ENCODE measurements at regions not wholly inside any gene's neighbourhood (a gene's known extent, or its start where the extent isn't known, plus 50 kb on each side); places are given as distances from the start of the nearest gene placed in this dataset.
"Not testable (repeated sequence)": the region's sequence is repeated elsewhere in the genome, so short reads cannot be mapped to it uniquely, and the experiment has no call there.

GRCh38 chr7:7018290-7018689 lies 164.1 kb upstream of the C1GALT1 start:
- no peak for DNase-seq
- Histone ChIP-seq H3K9ac (ENCODE audit: low read length) (no peak overlapping the region), H3K4me2 (ENCODE audit: low read depth, low read length, poor library complexity, severe bottlenecking) (no peak overlapping the region), H3K9me3 (ENCODE audit: low read length) (no peaks in the 10 kb centered on the region), H3K79me2 (ENCODE audit: low read length) (no peaks in the 10 kb centered on the region), H2AFZ (ENCODE audit: low read length) (no peak overlapping the region), H3K27me3 (ENCODE audit: low read length) (no peaks in the 10 kb centered on the region), H3K4me1 (ENCODE audit: low read length) (peaks cover 7% of the 10 kb centered on the region), H3K27ac (ENCODE audit: low read length) (no peak overlapping the region), H4K20me1 (ENCODE audit: insufficient read depth, low read depth, low read length) (no peaks in the 10 kb centered on the region), H3K36me3 (ENCODE audit: insufficient read depth, low read length) (no peaks in the 10 kb centered on the region), H3K4me3 (ENCODE audit: low read length) (no peak overlapping the region), H3K9me2 (replicated peaks; ENCODE audit: insufficient read depth, low read length) (no peaks in the 10 kb centered on the region)

- Histone ChIP-seq H3K27ac (ENCODE audit: low read length) (no peak overlapping the region), H3K9ac (ENCODE audit: low read length) (no peak overlapping the region), H3K27me3 (ENCODE audit: low read length) (no peaks in the 10 kb centered on the region), H2AFZ (ENCODE audit: low read length) (no peak overlapping the region), H3K4me1 (ENCODE audit: low read length) (no peaks in the 10 kb centered on the region), H3K36me3 (ENCODE audit: insufficient read depth, low read length) (no peaks in the 10 kb centered on the region), H3K9me2 (replicated peaks; ENCODE audit: insufficient read depth, low read length) (no peaks in the 10 kb centered on the region), H3K4me2 (ENCODE audit: low read depth, low read length, poor library complexity, severe bottlenecking) (no peak overlapping the region), H3K4me3 (ENCODE audit: low read length) (no peak overlapping the region), H3K9me3 (ENCODE audit: low read length) (no peaks in the 10 kb centered on the region), H3K79me2 (ENCODE audit: low read length) (no peaks in the 10 kb centered on the region), H4K20me1 (ENCODE audit: insufficient read depth, low read depth, low read length) (no peaks in the 10 kb centered on the region)
- no peak for DNase-seq
Observed at GRCh38 chr7:7032221-7032620, 150.1 kb upstream of the C1GALT1 start.

- Histone ChIP-seq H3K9ac (ENCODE audit: low read length) (no peak overlapping the region), H4K20me1 (ENCODE audit: insufficient read depth, low read depth, low read length) (no peaks in the 10 kb centered on the region), H3K4me1 (ENCODE audit: low read length) (no peaks in the 10 kb centered on the region), H3K4me2 (ENCODE audit: low read depth, low read length, poor library complexity, severe bottlenecking) (no peak overlapping the region), H2AFZ (ENCODE audit: low read length) (no peak overlapping the region), H3K27me3 (ENCODE audit: low read length) (no peaks in the 10 kb centered on the region), H3K9me3 (ENCODE audit: low read length) (no peaks in the 10 kb centered on the region), H3K9me2 (replicated peaks; ENCODE audit: insufficient read depth, low read length) (0 out of 2 replicates have a peak, but pooled peaks cover 3% of the 10 kb centered on the region), H3K36me3 (ENCODE audit: insufficient read depth, low read length) (no peaks in the 10 kb centered on the region), H3K79me2 (ENCODE audit: low read length) (no peaks in the 10 kb centered on the region), H3K27ac (ENCODE audit: low read length) (no peak overlapping the region), H3K4me3 (ENCODE audit: low read length) (no peak overlapping the region)
- no peak for DNase-seq
Observed at GRCh38 chr7:7035851-7036250, 146.5 kb upstream of the C1GALT1 start.

GRCh38 chr7:7042286-7042893 lies 140.0 kb upstream of the C1GALT1 start:
- H4K20me1 ChIP-seq (ENCODE audit: insufficient read depth, low read depth, low read length); H3K4me1 ChIP-seq (ENCODE audit: low read length); H3K27ac ChIP-seq (ENCODE audit: low read length); H3K27me3 ChIP-seq (ENCODE audit: low read length); H3K79me2 ChIP-seq (ENCODE audit: low read length); H3K9ac ChIP-seq (ENCODE audit: low read length); H3K36me3 ChIP-seq (ENCODE audit: insufficient read depth, low read length); H3K9me3 ChIP-seq (ENCODE audit: low read length); H3K4me3 ChIP-seq (ENCODE audit: low read length); H3K4me2 ChIP-seq (ENCODE audit: low read depth, low read length, poor library complexity, severe bottlenecking); H3K9me2 ChIP-seq (replicated peaks; ENCODE audit: insufficient read depth, low read length); DNase-seq; H2AFZ ChIP-seq (ENCODE audit: low read length): not testable (repeated sequence)

GRCh38 chr7:7044806-7045205 lies 137.5 kb upstream of the C1GALT1 start:
- H3K27me3 ChIP-seq (ENCODE audit: low read length): no peaks in the 10 kb centered on the region

GRCh38 chr7:7048213-7048612 lies 134.1 kb upstream of the C1GALT1 start:
- H4K20me1 ChIP-seq (ENCODE audit: insufficient read depth, low read depth, low read length): no peaks in the 10 kb centered on the region
- no peak overlapping the region for H3K27ac ChIP-seq (ENCODE audit: low read length)
- no peaks in the 10 kb centered on the region for H3K27me3 ChIP-seq (ENCODE audit: low read length)
- H3K9ac ChIP-seq (ENCODE audit: low read length): no peak overlapping the region
- H3K36me3 ChIP-seq (ENCODE audit: insufficient read depth, low read length): no peaks in the 10 kb centered on the region
- H3K9me3 ChIP-seq (ENCODE audit: low read length): no peaks in the 10 kb centered on the region
- no peak for DNase-seq
- peaks cover 7% of the 10 kb centered on the region for H3K4me1 ChIP-seq (ENCODE audit: low read length)
- no peaks in the 10 kb centered on the region for H3K79me2 ChIP-seq (ENCODE audit: low read length)
- H3K9me2 ChIP-seq (replicated peaks; ENCODE audit: insufficient read depth, low read length): no peaks in the 10 kb centered on the region
- no peak overlapping the region for H3K4me2 ChIP-seq (ENCODE audit: low read depth, low read length, poor library complexity, severe bottlenecking)
- no peak overlapping the region for H3K4me3 ChIP-seq (ENCODE audit: low read length)
- no peak overlapping the region for H2AFZ ChIP-seq (ENCODE audit: low read length)

More at GRCh38 chr7:7044806-7045205, 137.5 kb upstream of the C1GALT1 start:
- H3K9me3 ChIP-seq (ENCODE audit: low read length): no peaks in the 10 kb centered on the region
- H4K20me1 ChIP-seq (ENCODE audit: insufficient read depth, low read depth, low read length): no peaks in the 10 kb centered on the region
- no peaks in the 10 kb centered on the region for H3K79me2 ChIP-seq (ENCODE audit: low read length)
- no peaks in the 10 kb centered on the region for H3K9me2 ChIP-seq (replicated peaks; ENCODE audit: insufficient read depth, low read length)
- H3K36me3 ChIP-seq (ENCODE audit: insufficient read depth, low read length): no peaks in the 10 kb centered on the region
- H3K9ac ChIP-seq (ENCODE audit: low read length): no peak overlapping the region
- H3K27ac ChIP-seq (ENCODE audit: low read length): no peak overlapping the region
- no peaks in the 10 kb centered on the region for H3K4me1 ChIP-seq (ENCODE audit: low read length)
- no peak overlapping the region for H2AFZ ChIP-seq (ENCODE audit: low read length)
- no peak for DNase-seq
- no peak overlapping the region for H3K4me3 ChIP-seq (ENCODE audit: low read length)
- H3K4me2 ChIP-seq (ENCODE audit: low read depth, low read length, poor library complexity, severe bottlenecking): no peak overlapping the region

GRCh38 chr7:7051206-7051877 lies 131.0 kb upstream of the C1GALT1 start:
- H2AFZ ChIP-seq (ENCODE audit: low read length): peak overlapping the region; percentile 81; the same call in 1 of the 2 replicates
- no peaks in the 10 kb centered on the region for H3K36me3 ChIP-seq (ENCODE audit: insufficient read depth, low read length)
- H3K27me3 ChIP-seq (ENCODE audit: low read length): no peaks in the 10 kb centered on the region
- H3K9me3 ChIP-seq (ENCODE audit: low read length): no peaks in the 10 kb centered on the region
- no peaks in the 10 kb centered on the region for H4K20me1 ChIP-seq (ENCODE audit: insufficient read depth, low read depth, low read length)
- H3K4me1 ChIP-seq (ENCODE audit: low read length): peaks cover 7% of the 10 kb centered on the region
- H3K27ac ChIP-seq (ENCODE audit: low read length): no peak overlapping the region
- no peaks in the 10 kb centered on the region for H3K79me2 ChIP-seq (ENCODE audit: low read length)
- no peaks in the 10 kb centered on the region for H3K9me2 ChIP-seq (replicated peaks; ENCODE audit: insufficient read depth, low read length)
- no peak overlapping the region for H3K4me3 ChIP-seq (ENCODE audit: low read length)
- H3K4me2 ChIP-seq (ENCODE audit: low read depth, low read length, poor library complexity, severe bottlenecking): no peak overlapping the region
- peak overlapping the region; percentile 32; the same call in 1 of the 2 replicates for H3K9ac ChIP-seq (ENCODE audit: low read length)
- peak; percentile 60 for DNase-seq

- no peak for DNase-seq
- H3K9ac ChIP-seq (ENCODE audit: low read length): no peak overlapping the region
- H3K4me3 ChIP-seq (ENCODE audit: low read length): no peak overlapping the region
- H2AFZ ChIP-seq (ENCODE audit: low read length): no peak overlapping the region
- H4K20me1 ChIP-seq (ENCODE audit: insufficient read depth, low read depth, low read length): no peaks in the 10 kb centered on the region
- no peak overlapping the region for H3K4me2 ChIP-seq (ENCODE audit: low read depth, low read length, poor library complexity, severe bottlenecking)
- no peaks in the 10 kb centered on the region for H3K36me3 ChIP-seq (ENCODE audit: insufficient read depth, low read length)
- no peaks in the 10 kb centered on the region for H3K27me3 ChIP-seq (ENCODE audit: low read length)
- H3K4me1 ChIP-seq (ENCODE audit: low read length): peaks cover 7% of the 10 kb centered on the region
- no peak overlapping the region for H3K27ac ChIP-seq (ENCODE audit: low read length)
- H3K79me2 ChIP-seq (ENCODE audit: low read length): no peaks in the 10 kb centered on the region
- H3K9me2 ChIP-seq (replicated peaks; ENCODE audit: insufficient read depth, low read length): no peaks in the 10 kb centered on the region
- no peaks in the 10 kb centered on the region for H3K9me3 ChIP-seq (ENCODE audit: low read length)
Observed at GRCh38 chr7:7054252-7054830, 128.0 kb upstream of the C1GALT1 start.
